ENCODE measurements at regions not wholly inside any gene's neighbourhood (a gene's known extent, or its start where the extent isn't known, plus 50 kb on each side); places are given as distances from the start of the nearest gene placed in this dataset.

- no peak for TF ChIP-seq CTCF (IDR thresholded peaks at IDR 0.05)
Measured at GRCh38 chr7:81210137-81211064, 291.6 kb upstream of the SEMA3C start.

GRCh38 chr7:81209059-81209458 is 290.2 kb upstream of the SEMA3C start:
- H3K9me3 Mint-ChIP-seq, result peaks cover 2% of the 10 kb centered on the region
- no peaks in the 10 kb centered on the region for H3K4me1 ChIP-seq (ENCODE audit: insufficient read depth, low read length)
- H3K9me3 ChIP-seq (ENCODE audit: control insufficient read depth in 1 of 2, insufficient read depth in 1 of 2, low read length in 2 of 2), result peaks cover 0 to 5% of the 10 kb centered on the region in 2 experiments
- intact Hi-C loops (cut with DNase I, micrococcal nuclease), result no loop called here
- DNase-seq (no peak), ATAC-seq (ENCODE audit: poor library complexity) (no peak)
- no peak overlapping the region for H3K27ac ChIP-seq (ENCODE audit: low read depth in 1 of 2, low read length in 2 of 2)
- no peak overlapping the region for H3K4me3 ChIP-seq (ENCODE audit: low read length)
- no peaks in the 10 kb centered on the region for H3K27me3 Mint-ChIP-seq
- H3K4me3 Mint-ChIP-seq, result no peak overlapping the region
- no peaks in the 10 kb centered on the region for H3K36me3 Mint-ChIP-seq (ENCODE audit: low read depth)
- no peak overlapping the region for H3K27ac Mint-ChIP-seq
- POLR2A ChIA-PET, result no interaction called here
- TF ChIP-seq CTCF (IDR thresholded peaks at IDR 0.05), result no peak
- no peaks in the 10 kb centered on the region for H3K27me3 ChIP-seq (ENCODE audit: control insufficient read depth in 1 of 2, insufficient read depth in 2 of 2, low read length in 2 of 2)
- H3K4me1 Mint-ChIP-seq (ENCODE audit: low read depth), result no peaks in the 10 kb centered on the region
- CTCF ChIA-PET, result no interaction called here
- H3K36me3 ChIP-seq (ENCODE audit: insufficient read depth, low read length), result no peaks in the 10 kb centered on the region

More at GRCh38 chr7:81210137-81211064, 291.6 kb upstream of the SEMA3C start:
- ATAC-seq (ENCODE audit: poor library complexity) (no peak), DNase-seq (no peak)
- no peaks in the 10 kb centered on the region for H3K27me3 ChIP-seq (ENCODE audit: control insufficient read depth in 1 of 2, insufficient read depth in 2 of 2, low read length in 2 of 2)
- Mint-ChIP-seq H3K9me3 (peaks cover 2% of the 10 kb centered on the region), H3K27ac (no peak overlapping the region), H3K36me3 (ENCODE audit: low read depth) (no peaks in the 10 kb centered on the region), H3K4me3 (no peak overlapping the region), H3K27me3 (no peaks in the 10 kb centered on the region), H3K4me1 (ENCODE audit: low read depth) (no peaks in the 10 kb centered on the region)
- H3K36me3 ChIP-seq (ENCODE audit: insufficient read depth, low read length), result no peaks in the 10 kb centered on the region
- ChIA-PET CTCF (no interaction called here), POLR2A (no interaction called here)
- intact Hi-C loops (cut with DNase I, micrococcal nuclease), result no loop called here
- H3K27ac ChIP-seq (ENCODE audit: low read depth in 1 of 2, low read length in 2 of 2), result no peak overlapping the region
- no peaks in the 10 kb centered on the region for H3K4me1 ChIP-seq (ENCODE audit: insufficient read depth, low read length)
- H3K9me3 ChIP-seq (ENCODE audit: control insufficient read depth in 1 of 2, insufficient read depth in 1 of 2, low read length in 2 of 2), result peaks cover 0 to 5% of the 10 kb centered on the region in 2 experiments
- H3K4me3 ChIP-seq (ENCODE audit: low read length), result no peak overlapping the region

GRCh38 chr7:81207801-81208200 is 288.9 kb upstream of the SEMA3C start:
- Mint-ChIP-seq H3K4me1 (ENCODE audit: low read depth) (no peaks in the 10 kb centered on the region), H3K36me3 (ENCODE audit: low read depth) (no peaks in the 10 kb centered on the region), H3K4me3 (no peak overlapping the region), H3K27me3 (no peaks in the 10 kb centered on the region), H3K27ac (no peak overlapping the region), H3K9me3 (peaks cover 2% of the 10 kb centered on the region)
- Histone ChIP-seq H3K36me3 (ENCODE audit: insufficient read depth, low read length) (no peaks in the 10 kb centered on the region), H3K27me3 (ENCODE audit: control insufficient read depth in 1 of 2, insufficient read depth in 2 of 2, low read length in 2 of 2) (no peaks in the 10 kb centered on the region), H3K27ac (ENCODE audit: low read depth in 1 of 2, low read length in 2 of 2) (no peak overlapping the region), H3K9me3 (ENCODE audit: control insufficient read depth in 1 of 2, insufficient read depth in 1 of 2, low read length in 2 of 2) (peaks cover 0 to 7% of the 10 kb centered on the region in 2 experiments), H3K4me1 (ENCODE audit: insufficient read depth, low read length) (no peaks in the 10 kb centered on the region), H3K4me3 (ENCODE audit: low read length) (no peak overlapping the region)
- intact Hi-C loops (cut with DNase I, micrococcal nuclease), result no loop called here
- DNase-seq, result no peak
- POLR2A ChIA-PET, result no interaction called here
- CTCF ChIA-PET, result no interaction called here
- no peak for ATAC-seq (ENCODE audit: poor library complexity)
- no peak for TF ChIP-seq CTCF (IDR thresholded peaks at IDR 0.05)
